ENCODE measurements at regions not wholly inside any gene's neighbourhood (a gene's known extent, or its start where the extent isn't known, plus 50 kb on each side); places are given as distances from the start of the nearest gene placed in this dataset.

DNA sequence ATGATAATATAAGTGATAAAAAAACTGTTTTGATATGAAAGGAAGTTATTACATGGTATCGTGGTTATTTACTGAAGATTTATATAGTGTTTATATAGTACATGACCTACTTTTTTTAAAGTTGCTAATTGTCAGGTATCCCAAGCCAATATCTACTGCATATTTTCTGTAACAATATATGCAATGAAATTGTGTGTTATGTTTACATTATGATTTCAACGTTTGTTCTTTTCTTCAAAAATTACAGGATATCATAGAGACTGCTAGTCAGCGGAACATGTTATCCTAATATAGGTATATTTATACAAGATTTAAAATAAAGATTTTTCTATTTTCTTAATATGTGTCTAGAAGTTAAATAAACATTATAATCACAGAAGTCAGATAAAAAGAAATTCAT, 167.5 kb upstream of the DPYD start:
- DNase-seq (ENCODE audit: low spot score): no peak
- in situ Hi-C loops (cut with MboI; ENCODE audit: low pct_unique_long_range_greater_than_20kb, low sequenced_read_pairs, unreplicated experiment): no loop called here
- TF ChIP-seq, protein P1, sequence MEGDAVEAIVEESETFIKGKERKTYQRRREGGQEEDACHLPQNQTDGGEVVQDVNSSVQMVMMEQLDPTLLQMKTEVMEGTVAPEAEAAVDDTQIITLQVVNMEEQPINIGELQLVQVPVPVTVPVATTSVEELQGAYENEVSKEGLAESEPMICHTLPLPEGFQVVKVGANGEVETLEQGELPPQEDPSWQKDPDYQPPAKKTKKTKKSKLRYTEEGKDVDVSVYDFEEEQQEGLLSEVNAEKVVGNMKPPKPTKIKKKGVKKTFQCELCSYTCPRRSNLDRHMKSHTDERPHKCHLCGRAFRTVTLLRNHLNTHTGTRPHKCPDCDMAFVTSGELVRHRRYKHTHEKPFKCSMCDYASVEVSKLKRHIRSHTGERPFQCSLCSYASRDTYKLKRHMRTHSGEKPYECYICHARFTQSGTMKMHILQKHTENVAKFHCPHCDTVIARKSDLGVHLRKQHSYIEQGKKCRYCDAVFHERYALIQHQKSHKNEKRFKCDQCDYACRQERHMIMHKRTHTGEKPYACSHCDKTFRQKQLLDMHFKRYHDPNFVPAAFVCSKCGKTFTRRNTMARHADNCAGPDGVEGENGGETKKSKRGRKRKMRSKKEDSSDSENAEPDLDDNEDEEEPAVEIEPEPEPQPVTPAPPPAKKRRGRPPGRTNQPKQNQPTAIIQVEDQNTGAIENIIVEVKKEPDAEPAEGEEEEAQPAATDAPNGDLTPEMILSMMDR (IDR thresholded peaks at IDR 0.05; ENCODE audit: extremely low read depth, insufficient read depth, missing control alignments): no peak

DNA sequence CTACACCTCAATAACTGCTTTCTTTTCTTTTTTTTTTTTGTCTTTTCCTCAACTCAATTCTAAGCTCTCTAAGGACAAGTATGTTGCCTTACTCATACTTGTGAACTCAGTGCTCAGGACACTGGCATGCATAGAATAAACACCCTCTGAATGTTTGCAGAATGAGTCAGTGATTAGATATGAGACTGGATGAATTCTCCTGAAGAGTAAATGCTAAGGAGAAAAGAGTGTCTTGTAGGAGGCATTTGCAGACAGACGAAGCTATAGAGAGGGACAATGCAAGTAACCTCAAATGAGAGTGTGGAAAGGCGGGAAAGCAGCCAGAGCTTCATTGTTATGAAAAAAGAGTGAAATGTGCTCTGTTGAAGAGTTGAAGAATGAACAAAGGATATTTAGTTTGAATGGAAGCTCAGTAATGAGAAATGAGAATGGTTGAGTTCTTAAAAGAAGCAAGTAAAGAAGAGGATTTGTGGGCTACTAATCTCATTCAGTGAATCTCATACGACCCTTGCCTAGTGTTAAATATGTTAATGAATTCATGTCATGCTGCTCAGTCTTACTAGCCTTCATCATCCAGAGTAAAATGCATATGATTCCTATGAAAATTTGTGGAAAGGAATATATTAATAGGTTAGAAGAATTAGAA, 166.1 kb upstream of the DPYD start:
- in situ Hi-C loops (cut with MboI; ENCODE audit: low pct_unique_long_range_greater_than_20kb, low sequenced_read_pairs, unreplicated experiment): no loop called here
- TF ChIP-seq, protein P1 (IDR thresholded peaks at IDR 0.05; ENCODE audit: extremely low read depth, insufficient read depth, missing control alignments): no peak
- no peak for DNase-seq (ENCODE audit: low spot score)

DNA sequence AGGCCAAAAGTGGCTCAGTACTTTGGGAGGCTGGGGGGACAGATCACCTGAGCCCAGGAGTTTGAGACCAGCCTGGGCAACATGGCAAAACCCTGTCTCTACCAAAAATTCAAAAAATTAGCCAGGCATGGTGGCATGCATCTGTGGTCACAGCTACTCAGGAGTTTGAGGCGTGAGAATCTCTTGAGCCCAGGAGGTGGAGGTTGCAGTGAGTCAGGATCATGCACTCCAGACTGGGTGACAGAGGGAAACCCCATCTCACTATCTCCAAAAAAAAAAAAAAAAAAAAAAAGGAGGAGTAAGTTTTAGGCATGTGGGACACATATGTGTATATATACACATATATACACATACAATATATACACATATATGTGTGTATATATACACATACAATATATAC, 165.3 kb upstream of the DPYD start:
- in situ Hi-C loops (cut with MboI; ENCODE audit: low pct_unique_long_range_greater_than_20kb, low sequenced_read_pairs, unreplicated experiment): no loop called here
- DNase-seq (ENCODE audit: low spot score): no peak
- TF ChIP-seq, protein P1 (IDR thresholded peaks at IDR 0.05; ENCODE audit: extremely low read depth, insufficient read depth, missing control alignments): no peak

DNA sequence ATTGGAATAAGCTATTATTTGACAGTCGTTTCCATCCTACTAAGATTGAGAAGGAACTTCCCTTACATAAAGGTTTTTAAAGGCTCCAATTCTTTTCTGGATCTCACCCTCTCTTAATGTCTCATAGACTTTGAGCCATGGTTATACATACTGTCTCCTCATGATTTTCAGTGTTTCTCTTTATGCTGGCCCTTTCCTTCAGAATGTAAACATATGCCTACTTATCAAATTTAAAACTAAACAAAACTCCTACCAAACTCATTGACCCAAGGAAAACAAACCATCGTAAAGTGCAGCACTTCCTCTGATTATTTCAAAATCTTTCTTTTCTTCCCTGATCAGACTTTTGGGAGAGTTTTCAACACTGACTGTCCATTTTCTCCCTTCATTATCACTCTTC, 163.4 kb upstream of the DPYD start:
- in situ Hi-C loops (cut with MboI; ENCODE audit: low pct_unique_long_range_greater_than_20kb, low sequenced_read_pairs, unreplicated experiment): no loop called here
- no peak for DNase-seq (ENCODE audit: low spot score)
- TF ChIP-seq, protein P1 (IDR thresholded peaks at IDR 0.05; ENCODE audit: extremely low read depth, insufficient read depth, missing control alignments): no peak

DNA sequence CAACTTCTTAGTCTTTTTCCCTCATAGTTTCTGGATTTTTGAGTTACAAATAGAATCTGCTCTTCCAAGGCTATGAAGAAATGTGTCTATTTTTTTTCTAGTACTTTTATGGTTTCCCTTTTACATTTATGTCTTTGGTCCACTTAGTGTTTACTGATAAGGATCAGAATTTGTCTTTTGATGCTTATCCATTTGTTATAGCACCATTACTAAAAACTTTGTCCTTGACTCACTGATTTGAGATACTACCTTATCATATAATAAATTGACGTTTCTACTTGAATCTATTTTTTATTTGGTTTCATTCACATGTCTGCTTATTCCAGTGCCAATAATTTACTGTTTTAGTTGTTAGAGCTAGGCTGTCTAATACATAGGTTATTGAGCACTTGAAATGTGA, 161.1 kb upstream of the DPYD start:
- in situ Hi-C loops (cut with MboI; ENCODE audit: low pct_unique_long_range_greater_than_20kb, low sequenced_read_pairs, unreplicated experiment): no loop called here
- DNase-seq (ENCODE audit: low spot score): no peak
- TF ChIP-seq, protein P1 (IDR thresholded peaks at IDR 0.05; ENCODE audit: extremely low read depth, insufficient read depth, missing control alignments): no peak

DNA sequence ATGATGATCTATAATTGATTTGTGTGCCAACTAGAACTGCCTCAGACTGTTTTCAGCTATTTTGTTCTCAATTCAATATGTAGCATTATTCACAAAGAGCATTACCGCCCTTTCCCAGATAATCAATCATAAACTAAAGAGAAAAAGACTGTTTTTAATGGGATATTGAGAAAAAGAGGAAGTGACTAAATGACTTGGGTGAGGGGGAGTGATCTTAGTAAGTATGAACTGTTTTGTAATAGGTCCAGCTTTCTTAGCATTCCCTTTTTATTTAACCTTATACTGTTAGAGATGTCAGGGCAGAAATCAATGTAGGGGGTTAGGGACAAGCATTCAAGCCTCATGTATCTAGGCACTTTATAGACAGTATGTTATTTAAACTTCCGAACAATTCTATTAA, 157.8 kb upstream of the DPYD start:
- TF ChIP-seq, protein P1 (IDR thresholded peaks at IDR 0.05; ENCODE audit: extremely low read depth, insufficient read depth, missing control alignments): no peak
- in situ Hi-C loops (cut with MboI; ENCODE audit: low pct_unique_long_range_greater_than_20kb, low sequenced_read_pairs, unreplicated experiment): no loop called here
- no peak for DNase-seq (ENCODE audit: low spot score)
